Panc1 (cell line): ENCODE measurements at regions not wholly inside any gene's neighbourhood (a gene's known extent, or its start where the extent isn't known, plus 50 kb on each side); places are given as distances from the start of the nearest gene placed in this dataset.

ENCODE experiments used
- CTCF ChIP-seq: fragments of 450-650 bp; IDR thresholded peaks from 2 replicates; pipeline ENCODE4 v1.5.1; 2017; ENCODE audit warnings: mild to moderate bottlenecking
- SIN3A ChIP-seq: IDR thresholded peaks from 2 replicates; pipeline ENCODE4 v1.6.1; 2012; ENCODE audit warnings: low read depth, mild to moderate bottlenecking, low read length, moderate library complexity, borderline replicate concordance; ENCODE audit not compliant: insufficient read depth

DNA sequence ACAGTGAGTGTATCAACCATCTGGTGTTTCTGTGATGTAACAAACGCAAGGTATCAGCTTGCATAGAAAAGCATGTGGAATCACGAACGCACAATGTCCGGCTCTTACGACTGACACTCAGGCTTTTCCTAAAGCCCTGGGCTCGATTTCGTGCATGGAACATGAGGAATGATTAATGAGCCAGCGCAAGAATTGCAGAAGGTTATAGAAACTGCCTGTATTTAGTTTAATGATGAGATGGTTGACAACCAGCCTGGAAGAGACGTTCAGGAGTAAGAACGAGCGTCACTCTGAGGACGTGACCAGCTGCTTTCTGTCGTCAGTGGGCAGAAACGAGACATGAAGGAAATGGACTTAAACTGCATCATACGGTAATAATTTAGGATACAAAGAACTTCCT, 497.6 kb downstream of the IRX1 start:
- TF ChIP-seq CTCF (no peak), SIN3A (no peak)
